A673 (cell line): ENCODE measurements at regions not wholly inside any gene's neighbourhood (a gene's known extent, or its start where the extent isn't known, plus 50 kb on each side); places are given as distances from the start of the nearest gene placed in this dataset.

ENCODE experiments used
- BruUV-seq: library from RNA; stranded (reverse); fragments of 400-500 nt; replicated peaks from 2 replicates; lab custom pipeline; 2021; lab: Mats Ljungman, UMichigan
- CTCF ChIA-PET: fragments of 300-600 bp; sonication (Branson Sonifier 250); formaldehyde crosslinking; loops from one replicate; lab custom pipeline; 2022; ENCODE audit warnings: antibody characterized with exemption; lab: Charles Lee
- POLR2A ChIA-PET: fragments of 300-600 bp; sonication (Branson Sonifier 250); formaldehyde crosslinking; loops from one replicate; lab custom pipeline; 2022; ENCODE audit warnings: antibody characterized with exemption; ENCODE audit not compliant: low non-redundant PET; lab: Charles Lee
- DNase-seq: peaks from one replicate; pipeline ENCODE4 v3.0.0-alpha.2; 2015; ENCODE audit warnings: low spot score
- H3K27ac ChIP-seq: fragments of 200-600 bp; sonication (generic); 2 replicates; pipeline ENCODE4 v1.5.1; 2016; ENCODE audit warnings: mixed run types, low read depth, mild to moderate bottlenecking, mixed read lengths, antibody characterized with exemption, low read length; ENCODE audit not compliant: poor library complexity, severe bottlenecking
- H3K27me3 ChIP-seq: fragments of 200-600 bp; sonication (generic); replicated peaks from 2 replicates; pipeline ENCODE4 v1.6.1; 2017; ENCODE audit warnings: mixed run types, low read depth, mild to moderate bottlenecking, mixed read lengths, antibody characterized with exemption, low read length; ENCODE audit not compliant: insufficient read depth, poor library complexity
- H3K36me3 ChIP-seq: fragments of 200-600 bp; sonication (generic); 2 replicates; pipeline ENCODE4 v1.6.1; 2016; ENCODE audit warnings: mixed run types, mild to moderate bottlenecking, mixed read lengths, antibody characterized with exemption, low read length; ENCODE audit not compliant: insufficient read depth, poor library complexity, severe bottlenecking
- H3K4me1 ChIP-seq: fragments of 200-600 bp; sonication (generic); 2 replicates; pipeline ENCODE4 v1.6.1; 2017; ENCODE audit warnings: mixed run types, mild to moderate bottlenecking, mixed read lengths, antibody characterized with exemption, low read length; ENCODE audit not compliant: insufficient read depth, poor library complexity, severe bottlenecking
- H3K4me3 ChIP-seq: fragments of 200-600 bp; sonication (generic); 2 replicates; pipeline ENCODE4 v1.5.1; 2016; ENCODE audit warnings: low read depth, mixed run types, mild to moderate bottlenecking, mixed read lengths, low read length; ENCODE audit not compliant: poor library complexity, severe bottlenecking
- H3K9me3 ChIP-seq: fragments of 200-600 bp; sonication (generic); 2 replicates; pipeline ENCODE4 v1.6.1; 2016; ENCODE audit warnings: mixed run types, low read depth, mild to moderate bottlenecking, mixed read lengths, antibody characterized with exemption, low read length; ENCODE audit not compliant: poor library complexity, severe bottlenecking
- CTCF ChIP-seq: fragments of 300-800, 200-600 bp; sonication (generic); conservative IDR thresholded peaks from 2 replicates; pipeline ENCODE4 v1.5.1; 2017; ENCODE audit warnings: low read depth, mild to moderate bottlenecking, antibody characterized with exemption, low read length, moderate library complexity, mixed read lengths
- EZH2 ChIP-seq: fragments of 200-600 bp; sonication (generic); IDR thresholded peaks from 2 replicates; pipeline ENCODE4 v1.6.1; 2017; ENCODE audit warnings: borderline replicate concordance, low read depth, mild to moderate bottlenecking, mixed read lengths, antibody characterized with exemption, low read length; ENCODE audit not compliant: poor library complexity, severe bottlenecking
- intact Hi-C: fragments of 100-400 bp; cut with micrococcal nuclease; formaldehyde crosslinking; loops from one replicate; pipeline ENCODE4 v1.10.0; 2022; ENCODE audit not compliant: unreplicated experiment

- BruUV-seq, result no TSS peak
- Histone ChIP-seq H3K27ac (no peak overlapping the region), H3K4me1 (no peaks in the 10 kb centered on the region), H3K36me3 (no peaks in the 10 kb centered on the region), H3K27me3 (peaks cover 2% of the 10 kb centered on the region), H3K9me3 (no peaks in the 10 kb centered on the region), H3K4me3 (no peak overlapping the region)
- no peak for DNase-seq
- intact Hi-C loops, result no loop called here
- TF ChIP-seq EZH2 (no peak), CTCF (no peak)
- ChIA-PET POLR2A (no interaction called here), CTCF (no interaction called here)
These were observed 176.3 kb upstream of the TNFAIP3 start for GRCh38 chr6:137690721-137691120.

GRCh38 chr6:137692308-137692707 is 174.8 kb upstream of the TNFAIP3 start:
- H3K36me3 ChIP-seq, result no peaks in the 10 kb centered on the region
- DNase-seq, result no peak
- intact Hi-C loops, result no loop called here
- BruUV-seq, result no TSS peak
- TF ChIP-seq CTCF (no peak), EZH2 (no peak)
- no peaks in the 10 kb centered on the region for H3K9me3 ChIP-seq
- H3K4me3 ChIP-seq, result no peak overlapping the region
- no peak overlapping the region for H3K27ac ChIP-seq
- ChIA-PET POLR2A (no interaction called here), CTCF (interaction anchor here (0.6 kb wide), 1 partner anchor 50 kb away, joined by 4 read pairs; no protein-coding TSS in a partner anchor)
- peaks cover 9% of the 10 kb centered on the region for H3K27me3 ChIP-seq
- H3K4me1 ChIP-seq, result no peaks in the 10 kb centered on the region

GRCh38 chr6:137692806-137693205 is 174.3 kb upstream of the TNFAIP3 start:
- POLR2A ChIA-PET, result no interaction called here

More at GRCh38 chr6:137692806-137693205, 174.3 kb upstream of the TNFAIP3 start:
- H3K36me3 ChIP-seq, result no peaks in the 10 kb centered on the region
- no TSS peak for BruUV-seq
- no peak overlapping the region for H3K27ac ChIP-seq
- no peak for TF ChIP-seq CTCF
- no peak for TF ChIP-seq EZH2
- no peak overlapping the region for H3K4me3 ChIP-seq
- H3K27me3 ChIP-seq, result peaks cover 9% of the 10 kb centered on the region
- CTCF ChIA-PET, result no interaction called here
- no peaks in the 10 kb centered on the region for H3K4me1 ChIP-seq
- DNase-seq, result no peak
- intact Hi-C loops, result no loop called here
- no peaks in the 10 kb centered on the region for H3K9me3 ChIP-seq
